ENCODE measurements at regions not wholly inside any gene's neighbourhood (a gene's known extent, or its start where the extent isn't known, plus 50 kb on each side); places are given as distances from the start of the nearest gene placed in this dataset.

GRCh38 chr6:112865131-112865530 lies 518.0 kb downstream of the RFPL4B start:
- no peak for TF ChIP-seq POLR2A (IDR thresholded peaks at IDR 0.05; ENCODE audit: low read length)
- no peak for TF ChIP-seq BCL3 (IDR thresholded peaks at IDR 0.05)
- TF ChIP-seq CBX8 (IDR thresholded peaks at IDR 0.05), result no peak
- TF ChIP-seq CTCF (IDR thresholded peaks at IDR 0.05), result no peak
- TF ChIP-seq ZFP36 (IDR thresholded peaks at IDR 0.05; ENCODE audit: borderline replicate concordance, partially characterized antibody), result no peak
- no peak for TF ChIP-seq RFX5 (IDR thresholded peaks at IDR 0.05)
- no peak for TF ChIP-seq FOSL2 (IDR thresholded peaks at IDR 0.05)
- TF ChIP-seq FOSL2 (CRISPR knock-in tag; IDR thresholded peaks at IDR 0.05), result no peak
- no peak for TF ChIP-seq USF2 (IDR thresholded peaks at IDR 0.05)

Data from A549 (cell line).